Left lung (tissue), 4 donors: ENCODE measurements at regions not wholly inside any gene's neighbourhood (a gene's known extent, or its start where the extent isn't known, plus 50 kb on each side); places are given as distances from the start of the nearest gene placed in this dataset.
"Not testable (repeated sequence)": the region's sequence is repeated elsewhere in the genome, so short reads cannot be mapped to it uniquely, and the experiment has no call there.

ENCODE experiments used
- ATAC-seq: fragments of 200-7000 bp; cut with Tn5 transposase; one replicate; pipeline ENCODE4 v1.9.1; 2020; ENCODE audit warnings: moderate library complexity
- DNase-seq, 4 donors: peaks; one replicate each; pipeline ENCODE4 v3.0.0-alpha.2; 2013 to 2020
- H3K27ac ChIP-seq, 2 donors: fragments of 200-600 bp; sonication (generic) in 1 of 2; one replicate each; pipeline versions ENCODE4 v1.5.0 to v1.8.0; 2020 to 2021
- H3K27me3 ChIP-seq, 2 donors: fragments of 200-600 bp; sonication (generic) in 1 of 2; one replicate each; pipeline versions ENCODE4 v1.5.0 to v1.8.0; 2020 to 2021
- H3K36me3 ChIP-seq, 2 donors: fragments of 200-600 bp; sonication (generic) in 1 of 2; one replicate each; pipeline versions ENCODE4 v1.5.0 to v1.8.0; 2020 to 2021
- H3K4me1 ChIP-seq, 2 donors: fragments of 200-600 bp; one replicate each; pipeline ENCODE4 v1.8.0; 2021
- H3K4me3 ChIP-seq, 2 donors: fragments of 200-600 bp; sonication (generic) in 1 of 2; one replicate each; pipeline versions ENCODE4 v1.5.0 to v1.8.0; 2020 to 2021; ENCODE audit warnings: mild to moderate bottlenecking in 1 of 2
- H3K9me3 ChIP-seq, 2 donors: fragments of 200-600 bp; sonication (generic) in 1 of 2; one replicate each; pipeline versions ENCODE4 v1.5.0 to v1.8.0; 2020 to 2021
- intact Hi-C, 2 donors: fragments of 100-400 bp; cut with DNase I; formaldehyde crosslinking; loops; one replicate each; pipeline versions ENCODE4 v1.11.2 to v1.14.2; 2022
- TF ChIP-seq, protein P1 (sequence below), 2 donors: fragments of 200-600 bp; sonication (generic) in 1 of 2; IDR thresholded peaks; one replicate each; pipeline versions ENCODE4 v1.5.0 to v1.8.0; 2021; ENCODE audit warnings: antibody characterized with exemption in 2 of 2
- donor health status: DM: no; HTN: yes; CAD: no.
- donor health status: DM: no; HTN: no; CAD: no.

GRCh38 chr5:2810644-2811043, 59.2 kb upstream of the IRX2 start:
- peak; percentile 42 for ATAC-seq
- intact Hi-C loops = no loop called here

DNA sequence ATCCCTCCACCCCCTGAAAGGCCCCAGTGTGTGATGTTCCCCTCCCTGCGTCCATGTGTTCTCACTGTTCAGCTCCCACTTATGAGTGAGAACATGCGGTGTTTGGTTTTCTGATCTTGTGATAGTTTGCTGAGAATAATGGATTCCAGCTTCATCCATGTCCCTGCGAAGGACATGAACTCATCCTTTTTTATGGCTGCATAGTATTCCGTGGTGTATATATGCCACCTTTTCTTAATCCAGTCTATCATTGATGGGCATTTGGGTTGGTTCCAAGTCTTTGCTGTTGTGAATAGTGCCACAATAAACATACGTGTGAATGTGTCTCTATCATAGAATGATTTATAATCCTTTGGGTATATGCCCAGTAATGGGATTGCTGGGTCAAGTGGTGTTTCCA, 55.8 kb upstream of the IRX2 start:
- ATAC-seq, H3K27ac ChIP-seq, intact Hi-C loops, H3K36me3 ChIP-seq, H3K4me3 ChIP-seq, H3K9me3 ChIP-seq, H3K4me1 ChIP-seq, H3K27me3 ChIP-seq, DNase-seq: not testable (repeated sequence)

More at GRCh38 chr5:2810644-2811043, 59.2 kb upstream of the IRX2 start:
- Histone ChIP-seq H3K36me3 (no peaks in the 10 kb centered on the region), H3K4me1 (no peaks in the 10 kb centered on the region), H3K9me3 (no peaks in the 10 kb centered on the region), H3K27me3 (no peaks in the 10 kb centered on the region), H3K27ac (no peak overlapping the region), H3K4me3 (no peak overlapping the region)
- no peak for DNase-seq
- TF ChIP-seq, protein P1, sequence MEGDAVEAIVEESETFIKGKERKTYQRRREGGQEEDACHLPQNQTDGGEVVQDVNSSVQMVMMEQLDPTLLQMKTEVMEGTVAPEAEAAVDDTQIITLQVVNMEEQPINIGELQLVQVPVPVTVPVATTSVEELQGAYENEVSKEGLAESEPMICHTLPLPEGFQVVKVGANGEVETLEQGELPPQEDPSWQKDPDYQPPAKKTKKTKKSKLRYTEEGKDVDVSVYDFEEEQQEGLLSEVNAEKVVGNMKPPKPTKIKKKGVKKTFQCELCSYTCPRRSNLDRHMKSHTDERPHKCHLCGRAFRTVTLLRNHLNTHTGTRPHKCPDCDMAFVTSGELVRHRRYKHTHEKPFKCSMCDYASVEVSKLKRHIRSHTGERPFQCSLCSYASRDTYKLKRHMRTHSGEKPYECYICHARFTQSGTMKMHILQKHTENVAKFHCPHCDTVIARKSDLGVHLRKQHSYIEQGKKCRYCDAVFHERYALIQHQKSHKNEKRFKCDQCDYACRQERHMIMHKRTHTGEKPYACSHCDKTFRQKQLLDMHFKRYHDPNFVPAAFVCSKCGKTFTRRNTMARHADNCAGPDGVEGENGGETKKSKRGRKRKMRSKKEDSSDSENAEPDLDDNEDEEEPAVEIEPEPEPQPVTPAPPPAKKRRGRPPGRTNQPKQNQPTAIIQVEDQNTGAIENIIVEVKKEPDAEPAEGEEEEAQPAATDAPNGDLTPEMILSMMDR (IDR thresholded peaks at IDR 0.05) = no peak

GRCh38 chr5:2806176-2806575, 54.7 kb upstream of the IRX2 start:
- Histone ChIP-seq H3K27ac (no peak overlapping the region), H3K4me1 (no peaks in the 10 kb centered on the region), H3K9me3 (no peaks in the 10 kb centered on the region), H3K27me3 (no peaks in the 10 kb centered on the region), H3K36me3 (no peaks in the 10 kb centered on the region), H3K4me3 (no peak overlapping the region)
- TF ChIP-seq, protein P1 (IDR thresholded peaks at IDR 0.05) = no peak
- DNase-seq (no peak), ATAC-seq (no peak)
- intact Hi-C loops = no loop called here

DNA sequence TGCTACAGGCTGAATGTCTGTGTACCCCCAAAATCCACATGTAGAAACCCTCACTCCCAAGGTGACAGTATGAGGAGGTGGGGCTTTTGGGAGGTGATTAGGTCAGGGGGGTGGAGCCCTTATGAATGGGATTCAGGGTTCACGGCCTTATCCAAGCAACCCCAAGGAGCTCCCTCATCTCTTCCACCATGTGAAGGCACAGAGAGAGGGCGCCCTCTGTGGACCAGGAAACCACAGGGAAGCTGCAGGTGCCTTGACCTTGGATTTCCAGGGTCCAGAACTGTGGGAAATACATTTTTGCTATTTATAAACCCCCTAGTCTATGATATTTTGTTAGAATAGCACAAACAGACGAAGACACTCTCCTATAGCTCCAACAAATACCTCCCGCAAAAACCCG, 53.6 kb upstream of the IRX2 start:
- intact Hi-C loops = no loop called here
- DNase-seq = peak in 1 of 4 donors; percentile 62
- peak; percentile 73 for ATAC-seq

GRCh38 chr5:2803751-2804150, 52.3 kb upstream of the IRX2 start:
- intact Hi-C loops = no loop called here
- no peak for ATAC-seq
- H3K27ac ChIP-seq = peak overlapping the region in 1 of 2 donors; percentile 33
- H3K9me3 ChIP-seq = no peaks in the 10 kb centered on the region
- no peaks in the 10 kb centered on the region for H3K4me1 ChIP-seq
- no peak for DNase-seq
- TF ChIP-seq, protein P1 (IDR thresholded peaks at IDR 0.05) = no peak
- H3K27me3 ChIP-seq = no peaks in the 10 kb centered on the region
- H3K4me3 ChIP-seq = no peak overlapping the region
- H3K36me3 ChIP-seq = no peaks in the 10 kb centered on the region

More for the DNA sequence above, 53.6 kb upstream of the IRX2 start:
- TF ChIP-seq, protein P1 (IDR thresholded peaks at IDR 0.05) = peak in 1 of 2 donors; percentile 26
- Histone ChIP-seq H3K9me3 (no peaks in the 10 kb centered on the region), H3K27me3 (no peaks in the 10 kb centered on the region), H3K4me3 (no peak overlapping the region), H3K36me3 (no peaks in the 10 kb centered on the region), H3K4me1 (no peaks in the 10 kb centered on the region), H3K27ac (no peak overlapping the region)

DNA sequence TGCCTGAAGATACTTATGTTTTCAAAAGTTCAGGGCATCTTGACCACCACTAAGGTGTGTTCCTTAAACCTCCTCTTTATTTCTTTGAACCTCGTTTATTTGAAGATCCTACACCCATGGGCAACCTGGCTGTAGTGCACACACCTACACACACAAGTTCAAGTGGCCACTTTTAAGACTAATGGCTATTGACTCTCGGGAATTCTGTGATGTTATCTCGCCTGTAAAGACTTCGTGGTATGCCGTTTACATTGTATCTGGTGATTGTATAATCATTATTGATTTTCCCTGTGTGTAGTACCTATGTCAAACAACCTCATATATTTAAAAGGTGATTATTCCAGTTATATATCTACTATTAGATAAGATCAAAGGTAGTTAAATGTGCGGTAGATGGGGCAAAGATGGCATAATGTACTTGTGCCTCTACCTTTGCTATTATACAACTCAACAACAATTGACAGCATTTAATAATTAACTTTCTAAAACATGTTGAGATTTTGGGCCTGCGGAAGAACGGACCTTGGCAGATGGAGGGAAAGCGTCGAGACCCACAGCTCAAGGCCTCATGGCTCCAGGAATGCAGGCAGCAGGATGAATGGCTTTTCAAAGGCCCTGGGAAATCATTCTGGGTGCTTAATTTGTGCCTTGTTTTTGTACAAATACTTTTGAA, 51.4 kb upstream of the IRX2 start:
- Histone ChIP-seq H3K27me3 (no peaks in the 10 kb centered on the region), H3K4me1 (no peaks in the 10 kb centered on the region), H3K36me3 (no peaks in the 10 kb centered on the region), H3K4me3 (no peak overlapping the region), H3K27ac (peak overlapping the region in 1 of 2 donors; percentile 59), H3K9me3 (no peaks in the 10 kb centered on the region)
- intact Hi-C loops = no loop called here
- TF ChIP-seq, protein P1 (IDR thresholded peaks at IDR 0.05) = no peak
- DNase-seq (peak in 2 of 4 donors; percentile 12 to 51), ATAC-seq (peak; percentile 78)
